ENCODE measurements at regions not wholly inside any gene's neighbourhood (a gene's known extent, or its start where the extent isn't known, plus 50 kb on each side); places are given as distances from the start of the nearest gene placed in this dataset.
"Not testable (repeated sequence)": the region's sequence is repeated elsewhere in the genome, so short reads cannot be mapped to it uniquely, and the experiment has no call there.

DNA sequence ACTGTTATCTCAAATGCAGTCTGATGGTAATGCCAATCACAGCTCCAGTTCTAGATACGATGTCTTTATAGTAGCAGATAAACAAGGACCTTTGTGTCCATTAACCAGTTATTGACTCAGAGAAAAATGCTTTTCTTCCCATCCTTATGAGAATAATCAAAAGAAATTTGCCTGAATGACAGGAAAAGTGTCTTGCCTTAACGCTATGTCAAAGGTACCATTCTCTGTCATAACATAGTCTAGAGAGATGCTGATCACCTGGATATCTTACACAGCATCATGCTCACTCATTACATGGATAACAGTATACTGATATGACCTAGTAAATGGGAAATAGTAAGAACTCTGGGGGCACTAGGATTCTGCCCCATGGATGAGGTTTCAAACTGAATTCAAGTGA lies 151.7 kb upstream of the NEGR1 start:
- Histone ChIP-seq H3K36me3 (ENCODE audit: insufficient read depth, low read length) (no peaks in the 10 kb centered on the region), H3K4me1 (ENCODE audit: insufficient read depth, low read length) (no peaks in the 10 kb centered on the region), H3K27ac (ENCODE audit: low read depth, low read length) (no peak overlapping the region), H3K27me3 (ENCODE audit: insufficient read depth, low read length) (no peaks in the 10 kb centered on the region), H3K4me3 (ENCODE audit: low read length in 2 of 2) (no peak overlapping the region), H3K9me3 (ENCODE audit: control insufficient read depth in 1 of 2, low read length in 2 of 2) (no peaks in the 10 kb centered on the region)
- no peaks in the 10 kb centered on the region for H3K27me3 Mint-ChIP-seq
- H3K36me3 Mint-ChIP-seq: no peaks in the 10 kb centered on the region
- no peak overlapping the region for H3K27ac Mint-ChIP-seq
- no peak for DNase-seq
- ChIA-PET POLR2A (ENCODE audit: partially characterized antibody) (no interaction called here), CTCF (ENCODE audit: partially characterized antibody) (no interaction called here)
- H3K9me3 Mint-ChIP-seq: peaks cover 0 to 8% (median 2%) of the 10 kb centered on the region in 8 donors
- H3K4me1 Mint-ChIP-seq: no peaks in the 10 kb centered on the region
- intact Hi-C loops (cut with micrococcal nuclease): no loop called here
- no peak overlapping the region for H3K4me3 Mint-ChIP-seq

DNA sequence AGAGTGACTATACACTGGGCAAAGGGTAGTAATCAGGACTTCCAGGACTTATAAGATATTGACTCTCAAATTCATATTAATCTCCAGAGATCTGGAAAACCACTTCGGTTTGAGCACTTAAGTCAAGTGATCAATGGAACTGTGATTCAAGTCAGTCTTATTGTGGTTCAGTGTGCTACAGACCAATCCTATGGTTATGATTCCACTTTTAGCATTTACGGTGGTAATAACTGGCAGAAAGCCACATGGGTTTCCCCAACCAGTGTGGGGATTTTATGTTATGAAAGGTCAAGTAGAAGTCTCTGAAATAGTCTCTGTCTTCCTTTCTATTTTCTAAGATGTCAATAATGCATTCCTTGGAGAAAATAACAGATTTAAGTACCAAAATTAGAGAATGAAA lies 151.3 kb upstream of the NEGR1 start:
- Mint-ChIP-seq H3K9me3 (peaks cover 0 to 8% (median 4%) of the 10 kb centered on the region in 8 donors), H3K4me1 (no peaks in the 10 kb centered on the region), H3K36me3 (no peaks in the 10 kb centered on the region), H3K27me3 (no peaks in the 10 kb centered on the region), H3K27ac (no peak overlapping the region), H3K4me3 (no peak overlapping the region)
- no peak for DNase-seq
- intact Hi-C loops (cut with micrococcal nuclease): no loop called here
- ChIA-PET POLR2A (ENCODE audit: partially characterized antibody) (no interaction called here), CTCF (ENCODE audit: partially characterized antibody) (no interaction called here)
- no peak overlapping the region for H3K27ac ChIP-seq (ENCODE audit: low read depth, low read length)
- no peaks in the 10 kb centered on the region for H3K27me3 ChIP-seq (ENCODE audit: insufficient read depth, low read length)
- H3K4me3 ChIP-seq (ENCODE audit: low read length in 2 of 2): no peak overlapping the region
- no peaks in the 10 kb centered on the region for H3K9me3 ChIP-seq (ENCODE audit: control insufficient read depth in 1 of 2, low read length in 2 of 2)
- no peaks in the 10 kb centered on the region for H3K4me1 ChIP-seq (ENCODE audit: insufficient read depth, low read length)
- H3K36me3 ChIP-seq (ENCODE audit: insufficient read depth, low read length): no peaks in the 10 kb centered on the region

DNA sequence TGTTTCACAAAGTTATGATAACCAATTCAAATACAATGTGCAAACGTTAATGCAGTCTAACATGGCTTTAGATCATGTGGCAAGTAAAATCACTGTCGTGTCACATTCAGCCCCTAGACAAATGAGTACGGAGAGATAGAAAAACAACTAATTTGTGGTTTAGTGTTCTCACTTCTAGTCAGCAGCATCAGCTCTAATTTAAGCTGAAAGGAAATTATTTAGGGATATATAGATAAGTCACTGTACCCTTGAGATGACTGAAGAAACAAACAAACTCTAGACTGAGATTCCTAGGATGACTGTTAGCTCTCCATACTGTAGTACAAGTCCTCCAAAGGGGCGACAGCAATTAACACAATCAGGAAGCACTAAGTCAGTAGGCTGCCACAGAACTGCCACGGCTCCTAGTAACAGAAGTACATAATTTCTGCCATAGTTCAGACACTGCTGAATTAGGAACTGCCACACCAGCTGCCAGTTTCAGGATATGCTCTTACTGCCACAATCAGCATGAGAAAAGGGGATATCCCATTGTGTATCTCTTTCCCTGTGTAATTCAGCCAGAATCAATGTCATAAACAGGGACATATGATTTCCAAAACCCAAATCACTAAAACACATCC lies 150.4 kb upstream of the NEGR1 start:
- H3K9me3 ChIP-seq (ENCODE audit: control insufficient read depth in 1 of 2, low read length in 2 of 2): no peaks in the 10 kb centered on the region
- DNase-seq: no peak
- intact Hi-C loops (cut with micrococcal nuclease): no loop called here
- H3K4me3 Mint-ChIP-seq: no peak overlapping the region
- no peaks in the 10 kb centered on the region for H3K36me3 ChIP-seq (ENCODE audit: insufficient read depth, low read length)
- no peaks in the 10 kb centered on the region for H3K4me1 ChIP-seq (ENCODE audit: insufficient read depth, low read length)
- H3K4me3 ChIP-seq (ENCODE audit: low read length in 2 of 2): no peak overlapping the region
- no peak overlapping the region for H3K27ac Mint-ChIP-seq
- H3K36me3 Mint-ChIP-seq: no peaks in the 10 kb centered on the region
- CTCF ChIA-PET (ENCODE audit: partially characterized antibody): no interaction called here
- H3K9me3 Mint-ChIP-seq: peaks cover 2 to 10% (median 8%) of the 10 kb centered on the region in 8 donors
- H3K4me1 Mint-ChIP-seq: no peaks in the 10 kb centered on the region
- no peaks in the 10 kb centered on the region for H3K27me3 Mint-ChIP-seq
- H3K27ac ChIP-seq (ENCODE audit: low read depth, low read length): no peak overlapping the region
- H3K27me3 ChIP-seq (ENCODE audit: insufficient read depth, low read length): no peaks in the 10 kb centered on the region
- POLR2A ChIA-PET (ENCODE audit: partially characterized antibody): no interaction called here

DNA sequence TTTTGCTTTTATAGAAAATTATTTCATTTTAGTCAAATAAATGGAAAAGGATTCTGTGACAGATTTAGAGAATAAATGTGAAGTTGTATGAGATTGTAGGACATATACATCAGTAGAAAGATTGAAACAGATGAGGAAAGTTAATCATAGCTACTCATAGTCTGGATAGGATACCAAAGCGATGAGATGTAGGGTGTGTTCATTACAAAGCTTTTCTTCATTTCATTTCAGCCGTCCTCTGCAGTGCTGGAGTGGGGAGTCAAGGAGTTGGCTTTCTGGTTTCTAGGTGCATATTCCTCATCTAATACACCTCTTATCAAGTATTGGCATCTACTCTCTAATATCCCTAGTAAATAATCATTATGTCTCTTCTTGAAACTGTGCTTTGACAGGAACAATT lies 149.5 kb upstream of the NEGR1 start:
- H3K4me1 Mint-ChIP-seq: no peaks in the 10 kb centered on the region
- no peaks in the 10 kb centered on the region for H3K27me3 ChIP-seq (ENCODE audit: insufficient read depth, low read length)
- POLR2A ChIA-PET (ENCODE audit: partially characterized antibody): no interaction called here
- no peak overlapping the region for H3K4me3 Mint-ChIP-seq
- no peaks in the 10 kb centered on the region for H3K36me3 Mint-ChIP-seq
- H3K27me3 Mint-ChIP-seq: no peaks in the 10 kb centered on the region
- H3K4me3 ChIP-seq (ENCODE audit: low read length in 2 of 2): no peak overlapping the region
- no peak overlapping the region for H3K27ac ChIP-seq (ENCODE audit: low read depth, low read length)
- no peak for DNase-seq
- no peaks in the 10 kb centered on the region for H3K4me1 ChIP-seq (ENCODE audit: insufficient read depth, low read length)
- H3K9me3 ChIP-seq (ENCODE audit: control insufficient read depth in 1 of 2, low read length in 2 of 2): no peaks in the 10 kb centered on the region
- H3K9me3 Mint-ChIP-seq: peaks cover 2 to 19% (median 11%) of the 10 kb centered on the region in 8 donors
- intact Hi-C loops (cut with micrococcal nuclease): no loop called here
- no peaks in the 10 kb centered on the region for H3K36me3 ChIP-seq (ENCODE audit: insufficient read depth, low read length)
- H3K27ac Mint-ChIP-seq: no peak overlapping the region
- CTCF ChIA-PET (ENCODE audit: partially characterized antibody): no interaction called here

DNA sequence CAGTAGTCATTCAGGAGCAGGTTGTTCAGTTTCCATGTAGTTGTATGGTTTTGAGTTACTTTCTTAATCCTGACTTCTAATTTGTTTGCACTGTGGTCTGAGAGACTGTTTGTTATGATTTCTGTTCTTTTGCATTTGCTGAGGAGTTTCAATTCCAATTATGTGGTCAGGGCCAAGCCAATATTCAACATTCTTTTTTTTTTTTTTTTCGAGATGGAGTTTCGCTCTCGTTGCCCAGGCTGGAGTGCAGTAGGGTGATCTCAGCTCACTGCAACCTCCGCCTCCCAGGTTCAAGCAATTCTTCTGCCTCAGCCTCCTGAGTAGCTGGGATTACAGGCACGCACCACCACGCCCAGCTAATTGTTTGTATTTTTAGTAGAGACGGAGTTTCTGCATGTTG lies 145.9 kb upstream of the NEGR1 start:
- CTCF ChIA-PET (ENCODE audit: partially characterized antibody); H3K4me3 Mint-ChIP-seq; H3K4me3 ChIP-seq (ENCODE audit: low read length in 2 of 2); H3K36me3 ChIP-seq (ENCODE audit: insufficient read depth, low read length); H3K27ac Mint-ChIP-seq; H3K9me3 ChIP-seq (ENCODE audit: control insufficient read depth in 1 of 2, low read length in 2 of 2); intact Hi-C loops (cut with micrococcal nuclease); H3K27ac ChIP-seq (ENCODE audit: low read depth, low read length); H3K27me3 Mint-ChIP-seq; H3K27me3 ChIP-seq (ENCODE audit: insufficient read depth, low read length); H3K36me3 Mint-ChIP-seq; POLR2A ChIA-PET (ENCODE audit: partially characterized antibody); H3K4me1 ChIP-seq (ENCODE audit: insufficient read depth, low read length); H3K4me1 Mint-ChIP-seq; DNase-seq: not testable (repeated sequence)
- peaks cover 2 to 25% (median 13%) of the 10 kb centered on the region in 8 donors for H3K9me3 Mint-ChIP-seq

DNA sequence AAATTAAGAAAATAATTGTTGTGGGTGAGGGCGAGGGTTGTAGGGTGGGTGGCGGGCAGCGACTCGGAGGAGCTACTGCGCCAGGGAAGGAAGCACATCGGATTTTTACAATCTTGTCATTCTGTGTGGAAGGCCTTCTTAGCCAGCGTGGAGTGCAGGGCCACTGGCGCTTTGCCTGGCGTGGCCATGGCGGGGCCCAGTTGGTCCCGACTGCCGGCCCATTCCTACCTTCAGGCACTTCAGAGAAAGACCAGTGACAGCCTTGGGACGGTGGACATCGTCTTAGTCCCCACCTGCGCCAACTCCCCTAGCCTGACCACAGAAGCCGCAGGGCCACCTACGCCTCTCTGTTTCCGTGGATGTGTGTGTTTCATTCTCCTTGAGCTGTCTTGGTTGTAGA lies 136.9 kb upstream of the NEGR1 start:
- no peaks in the 10 kb centered on the region for H3K4me1 ChIP-seq (ENCODE audit: insufficient read depth, low read length)
- Mint-ChIP-seq H3K36me3 (no peaks in the 10 kb centered on the region), H3K4me3 (no peak overlapping the region), H3K9me3 (peaks cover 0 to 25% (median 7%) of the 10 kb centered on the region in 8 donors), H3K27me3 (no peaks in the 10 kb centered on the region), H3K4me1 (no peaks in the 10 kb centered on the region), H3K27ac (no peak overlapping the region)
- no peak overlapping the region for H3K27ac ChIP-seq (ENCODE audit: low read depth, low read length)
- no peaks in the 10 kb centered on the region for H3K27me3 ChIP-seq (ENCODE audit: insufficient read depth, low read length)
- intact Hi-C loops (cut with micrococcal nuclease): no loop called here
- ChIA-PET CTCF (ENCODE audit: partially characterized antibody) (no interaction called here), POLR2A (ENCODE audit: partially characterized antibody) (no interaction called here)
- H3K36me3 ChIP-seq (ENCODE audit: insufficient read depth, low read length): no peaks in the 10 kb centered on the region
- H3K9me3 ChIP-seq (ENCODE audit: control insufficient read depth in 1 of 2, low read length in 2 of 2): no peaks in the 10 kb centered on the region
- no peak for DNase-seq
- no peak overlapping the region for H3K4me3 ChIP-seq (ENCODE audit: low read length in 2 of 2)

DNA sequence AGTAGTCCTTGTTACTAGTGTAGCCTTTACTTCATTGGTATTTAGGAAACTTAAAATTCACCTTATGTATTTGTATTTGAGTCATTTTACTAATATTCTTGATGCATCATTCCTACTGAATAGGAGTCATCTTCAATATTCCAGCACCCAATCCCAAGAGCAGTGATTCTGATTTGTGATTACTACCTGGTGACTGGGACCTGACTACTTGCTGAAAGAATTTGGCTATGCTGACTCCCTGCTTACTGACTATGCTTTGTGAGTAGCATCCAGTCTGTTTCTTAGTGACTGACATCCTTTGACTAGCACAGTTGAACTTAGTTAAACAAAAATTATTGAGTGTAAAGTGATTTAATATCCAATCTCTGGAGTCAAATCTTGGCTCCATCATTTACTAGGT lies 129.9 kb upstream of the NEGR1 start:
- H3K27me3 Mint-ChIP-seq: no peaks in the 10 kb centered on the region
- no peaks in the 10 kb centered on the region for H3K4me1 Mint-ChIP-seq
- no peak for DNase-seq
- no peaks in the 10 kb centered on the region for H3K27me3 ChIP-seq (ENCODE audit: insufficient read depth, low read length)
- no peak overlapping the region for H3K4me3 Mint-ChIP-seq
- H3K36me3 Mint-ChIP-seq: no peaks in the 10 kb centered on the region
- no peaks in the 10 kb centered on the region for H3K9me3 ChIP-seq (ENCODE audit: control insufficient read depth in 1 of 2, low read length in 2 of 2)
- CTCF ChIA-PET (ENCODE audit: partially characterized antibody): no interaction called here
- intact Hi-C loops (cut with micrococcal nuclease): no loop called here
- peaks cover 0 to 15% (median 4%) of the 10 kb centered on the region in 8 donors for H3K9me3 Mint-ChIP-seq
- no peaks in the 10 kb centered on the region for H3K4me1 ChIP-seq (ENCODE audit: insufficient read depth, low read length)
- no peak overlapping the region for H3K4me3 ChIP-seq (ENCODE audit: low read length in 2 of 2)
- no peak overlapping the region for H3K27ac ChIP-seq (ENCODE audit: low read depth, low read length)
- H3K36me3 ChIP-seq (ENCODE audit: insufficient read depth, low read length): no peaks in the 10 kb centered on the region
- H3K27ac Mint-ChIP-seq: no peak overlapping the region
- POLR2A ChIA-PET (ENCODE audit: partially characterized antibody): no interaction called here

DNA sequence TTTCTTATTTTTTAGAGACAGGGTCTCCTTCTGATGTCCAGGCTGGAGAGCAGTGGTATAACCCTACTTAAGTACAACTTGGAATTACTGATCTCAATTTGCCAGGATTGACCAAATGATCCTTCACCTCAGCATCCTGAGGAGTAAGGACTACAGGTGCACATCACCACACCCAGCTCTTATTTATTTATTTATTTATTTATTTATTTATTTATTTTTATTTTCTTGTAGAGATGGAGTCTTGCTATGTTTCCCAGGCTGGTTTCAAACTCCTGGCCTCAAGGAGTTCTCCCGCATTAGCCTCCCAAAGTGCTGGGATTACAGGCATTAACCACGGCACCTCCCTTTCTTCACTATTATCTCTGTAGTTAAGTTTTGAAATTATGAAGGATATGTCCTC lies 117.5 kb upstream of the NEGR1 start:
- intact Hi-C loops (cut with micrococcal nuclease): no loop called here
- Histone ChIP-seq H3K9me3 (ENCODE audit: control insufficient read depth in 1 of 2, low read length in 2 of 2) (no peaks in the 10 kb centered on the region), H3K4me1 (ENCODE audit: insufficient read depth, low read length) (no peaks in the 10 kb centered on the region), H3K27ac (ENCODE audit: low read depth, low read length) (no peak overlapping the region), H3K4me3 (ENCODE audit: low read length in 2 of 2) (no peak overlapping the region), H3K36me3 (ENCODE audit: insufficient read depth, low read length) (no peaks in the 10 kb centered on the region), H3K27me3 (ENCODE audit: insufficient read depth, low read length) (no peaks in the 10 kb centered on the region)
- Mint-ChIP-seq H3K27ac (no peak overlapping the region), H3K27me3 (no peaks in the 10 kb centered on the region), H3K4me3 (no peak overlapping the region), H3K9me3 (peaks cover 0 to 9% (median 4%) of the 10 kb centered on the region in 8 donors), H3K4me1 (no peaks in the 10 kb centered on the region), H3K36me3 (no peaks in the 10 kb centered on the region)
- ChIA-PET CTCF (ENCODE audit: partially characterized antibody) (no interaction called here), POLR2A (ENCODE audit: partially characterized antibody) (no interaction called here)
- no peak for DNase-seq
